ENCODE measurements at regions not wholly inside any gene's neighbourhood (a gene's known extent, or its start where the extent isn't known, plus 50 kb on each side); places are given as distances from the start of the nearest gene placed in this dataset.
A peak's percentile ranks its signal among the peaks of the same experiment; 100 is the strongest.

DNA sequence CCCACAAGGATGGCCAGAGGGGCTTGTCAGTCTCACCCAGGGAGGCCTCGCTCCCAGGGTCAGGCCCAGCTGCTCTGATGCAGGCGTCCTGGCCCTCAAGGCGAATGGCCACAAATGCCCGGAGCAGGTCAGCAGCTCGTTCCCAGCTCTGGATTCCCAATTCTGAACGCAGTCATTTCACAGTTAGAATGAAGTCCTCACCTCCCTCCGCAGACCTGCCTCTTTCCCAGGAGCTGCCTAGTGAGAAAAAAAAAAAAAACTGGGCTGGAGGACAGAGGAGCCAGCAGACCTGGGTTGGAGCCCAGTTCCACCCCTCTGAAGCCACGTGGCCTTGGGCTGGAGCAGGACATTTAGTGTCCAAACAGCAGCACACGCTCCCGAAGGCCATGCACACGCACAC, 62.2 kb upstream of the DIO3 start:
- Histone ChIP-seq H3K27me3 (ENCODE audit: control insufficient read depth, insufficient read depth, low read length) (no peaks in the 10 kb centered on the region), H3K4me3 (ENCODE audit: low read depth, low read length) (no peak overlapping the region), H3K36me3 (ENCODE audit: control insufficient read depth, insufficient read depth, low read length) (no peaks in the 10 kb centered on the region)
- DNase-seq (ENCODE audit: low read depth) (no peak), FAIRE-seq (no peak)
- TF ChIP-seq, protein P1, sequence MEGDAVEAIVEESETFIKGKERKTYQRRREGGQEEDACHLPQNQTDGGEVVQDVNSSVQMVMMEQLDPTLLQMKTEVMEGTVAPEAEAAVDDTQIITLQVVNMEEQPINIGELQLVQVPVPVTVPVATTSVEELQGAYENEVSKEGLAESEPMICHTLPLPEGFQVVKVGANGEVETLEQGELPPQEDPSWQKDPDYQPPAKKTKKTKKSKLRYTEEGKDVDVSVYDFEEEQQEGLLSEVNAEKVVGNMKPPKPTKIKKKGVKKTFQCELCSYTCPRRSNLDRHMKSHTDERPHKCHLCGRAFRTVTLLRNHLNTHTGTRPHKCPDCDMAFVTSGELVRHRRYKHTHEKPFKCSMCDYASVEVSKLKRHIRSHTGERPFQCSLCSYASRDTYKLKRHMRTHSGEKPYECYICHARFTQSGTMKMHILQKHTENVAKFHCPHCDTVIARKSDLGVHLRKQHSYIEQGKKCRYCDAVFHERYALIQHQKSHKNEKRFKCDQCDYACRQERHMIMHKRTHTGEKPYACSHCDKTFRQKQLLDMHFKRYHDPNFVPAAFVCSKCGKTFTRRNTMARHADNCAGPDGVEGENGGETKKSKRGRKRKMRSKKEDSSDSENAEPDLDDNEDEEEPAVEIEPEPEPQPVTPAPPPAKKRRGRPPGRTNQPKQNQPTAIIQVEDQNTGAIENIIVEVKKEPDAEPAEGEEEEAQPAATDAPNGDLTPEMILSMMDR (IDR thresholded peaks at IDR 0.05; ENCODE audit: insufficient read depth, low read length, severe bottlenecking) = no peak

DNA sequence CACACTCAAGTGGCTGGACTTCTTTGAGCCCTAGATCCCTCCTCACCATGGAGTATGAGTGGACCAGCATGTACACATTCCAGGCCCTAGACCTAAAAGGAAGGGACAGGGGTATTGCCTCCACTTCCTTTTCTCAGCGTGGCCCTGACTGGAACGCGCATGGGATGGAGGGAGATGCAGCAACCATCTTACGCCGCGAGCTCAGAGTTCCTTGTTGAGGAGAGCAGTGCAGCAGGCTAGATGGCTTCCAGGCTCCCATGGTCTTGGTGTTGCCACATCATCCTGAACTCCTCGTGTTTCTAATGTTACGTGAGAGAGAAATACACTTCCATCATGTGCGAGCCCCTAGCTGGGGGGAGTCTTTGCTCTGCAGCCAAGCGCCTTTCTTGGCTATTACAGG, 61.8 kb upstream of the DIO3 start:
- H3K27me3 ChIP-seq (ENCODE audit: control insufficient read depth, insufficient read depth, low read length) = no peaks in the 10 kb centered on the region
- H3K36me3 ChIP-seq (ENCODE audit: control insufficient read depth, insufficient read depth, low read length) = no peaks in the 10 kb centered on the region
- TF ChIP-seq, protein P1 (IDR thresholded peaks at IDR 0.05; ENCODE audit: insufficient read depth, low read length, severe bottlenecking) = no peak
- DNase-seq (ENCODE audit: low read depth) (no peak), FAIRE-seq (no peak)
- H3K4me3 ChIP-seq (ENCODE audit: low read depth, low read length) = no peak overlapping the region

DNA sequence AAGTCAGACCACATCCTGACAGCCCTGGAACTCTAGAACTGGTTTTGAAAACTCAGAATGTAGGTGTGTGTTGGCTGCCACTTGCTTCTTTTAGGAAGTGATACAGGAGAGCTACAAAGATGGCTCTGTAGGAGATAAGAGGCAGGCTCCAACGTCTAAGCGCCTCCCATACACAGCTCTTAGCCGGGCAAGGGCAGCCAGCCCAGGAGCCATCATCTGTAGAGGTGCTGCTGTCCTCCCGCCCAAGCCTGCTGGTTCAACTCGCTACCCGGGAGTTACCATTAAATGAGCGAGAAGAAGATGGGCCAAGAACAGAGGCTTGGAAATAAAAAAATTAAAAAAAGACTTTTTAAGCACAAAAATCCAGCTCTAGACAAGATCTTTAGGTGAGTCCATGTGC, 61.2 kb upstream of the DIO3 start:
- FAIRE-seq = no peak
- no peak for DNase-seq (ENCODE audit: low read depth)
- Histone ChIP-seq H3K36me3 (ENCODE audit: control insufficient read depth, insufficient read depth, low read length) (no peaks in the 10 kb centered on the region), H3K4me3 (ENCODE audit: low read depth, low read length) (no peak overlapping the region), H3K27me3 (ENCODE audit: control insufficient read depth, insufficient read depth, low read length) (no peaks in the 10 kb centered on the region)
- TF ChIP-seq, protein P1 (IDR thresholded peaks at IDR 0.05; ENCODE audit: insufficient read depth, low read length, severe bottlenecking) = no peak

DNA sequence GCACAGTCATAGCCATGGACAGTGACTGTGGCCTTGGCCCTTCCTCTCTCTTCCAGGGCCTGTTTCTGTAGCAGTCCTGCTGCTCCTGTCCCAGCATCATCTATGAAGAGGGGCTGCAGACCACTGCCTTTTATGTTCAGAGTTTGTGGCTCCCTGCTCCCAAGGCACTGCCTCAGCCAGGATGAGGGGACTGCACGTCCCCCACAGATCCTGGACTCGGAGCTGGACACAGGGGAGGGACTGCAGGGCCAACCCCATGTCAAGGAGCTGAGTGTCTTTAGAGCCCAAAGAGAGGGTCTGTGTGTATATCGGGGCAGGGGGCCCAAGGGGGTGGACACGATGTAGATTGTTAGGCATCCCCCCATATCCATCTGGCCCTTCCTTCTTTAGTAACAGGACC, 60.6 kb upstream of the DIO3 start:
- H3K36me3 ChIP-seq (ENCODE audit: control insufficient read depth, insufficient read depth, low read length) = no peaks in the 10 kb centered on the region
- FAIRE-seq (no peak), DNase-seq (ENCODE audit: low read depth) (no peak)
- H3K27me3 ChIP-seq (ENCODE audit: control insufficient read depth, insufficient read depth, low read length) = no peaks in the 10 kb centered on the region
- TF ChIP-seq, protein P1 (IDR thresholded peaks at IDR 0.05; ENCODE audit: insufficient read depth, low read length, severe bottlenecking) = no peak
- H3K4me3 ChIP-seq (ENCODE audit: low read depth, low read length) = no peak overlapping the region

DNA sequence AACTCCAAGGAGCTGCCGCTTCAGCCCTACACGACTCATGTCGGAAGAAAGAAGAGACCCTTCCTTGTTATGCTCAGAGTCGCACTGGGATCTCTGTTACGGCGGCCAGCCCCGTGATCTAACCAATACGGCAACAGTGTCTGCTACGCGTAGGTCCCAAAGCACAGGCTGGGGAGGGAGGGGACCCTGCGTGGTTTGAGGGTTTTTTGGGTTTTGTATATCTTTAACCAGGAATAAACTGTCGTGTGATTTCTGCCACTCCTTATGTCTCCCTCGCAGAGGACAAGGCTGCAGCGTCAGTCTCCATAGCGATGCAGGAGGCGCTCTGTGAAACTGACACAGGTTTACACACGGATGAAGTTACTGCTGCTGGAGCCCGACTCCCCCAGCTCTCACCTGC, 60.0 kb upstream of the DIO3 start:
- no peaks in the 10 kb centered on the region for H3K36me3 ChIP-seq (ENCODE audit: control insufficient read depth, insufficient read depth, low read length)
- TF ChIP-seq, protein P1 (IDR thresholded peaks at IDR 0.05; ENCODE audit: insufficient read depth, low read length, severe bottlenecking) = no peak
- no peaks in the 10 kb centered on the region for H3K27me3 ChIP-seq (ENCODE audit: control insufficient read depth, insufficient read depth, low read length)
- no peak for DNase-seq (ENCODE audit: low read depth)
- no peak overlapping the region for H3K4me3 ChIP-seq (ENCODE audit: low read depth, low read length)
- no peak for FAIRE-seq

DNA sequence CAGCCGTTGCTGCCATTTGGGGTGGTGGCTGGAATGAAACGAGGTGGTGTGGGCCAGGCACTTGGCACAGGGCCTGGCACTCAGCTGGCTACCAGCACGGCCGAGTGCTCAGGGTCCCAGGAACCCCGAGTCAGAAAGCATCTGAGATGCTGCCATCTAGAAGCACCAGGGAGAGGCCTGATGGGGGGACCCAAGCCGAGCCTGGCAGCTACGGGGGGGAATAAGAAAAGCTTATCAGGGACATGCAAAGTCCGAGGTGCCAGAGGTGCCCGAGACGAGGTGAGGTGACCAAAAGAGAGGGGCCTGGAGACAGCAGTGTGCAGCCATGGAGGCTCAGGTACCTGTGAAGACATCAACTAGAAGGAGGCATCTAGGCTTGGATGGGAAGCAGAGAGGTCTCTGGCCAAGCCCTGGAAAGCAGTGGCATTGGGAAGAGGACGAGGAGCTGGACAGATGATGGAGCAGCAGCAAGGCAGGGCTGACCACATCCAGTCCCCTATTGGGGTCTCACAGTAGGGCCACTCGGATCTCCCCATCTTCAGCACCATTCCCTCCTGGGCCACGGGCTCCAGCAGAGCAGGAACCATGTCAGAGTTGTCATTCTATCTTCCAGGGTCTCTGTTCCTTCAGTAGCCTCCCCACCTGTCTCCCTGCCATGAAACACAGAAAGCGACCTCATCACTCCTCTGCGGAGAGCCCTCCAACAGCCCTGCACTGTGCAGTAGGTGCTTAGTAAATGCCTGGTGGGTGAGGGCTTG, 59.3 kb upstream of the DIO3 start:
- Histone ChIP-seq H3K36me3 (ENCODE audit: control insufficient read depth, insufficient read depth, low read length) (no peaks in the 10 kb centered on the region), H3K27me3 (ENCODE audit: control insufficient read depth, insufficient read depth, low read length) (no peaks in the 10 kb centered on the region), H3K4me3 (ENCODE audit: low read depth, low read length) (no peak overlapping the region)
- no peak for DNase-seq (ENCODE audit: low read depth)
- FAIRE-seq = peak; percentile 7
- TF ChIP-seq, protein P1 (IDR thresholded peaks at IDR 0.05; ENCODE audit: insufficient read depth, low read length, severe bottlenecking) = no peak

All from bronchial epithelial cell (primary cell).